MM.1S (cell line): ENCODE measurements at regions not wholly inside any gene's neighbourhood (a gene's known extent, or its start where the extent isn't known, plus 50 kb on each side); places are given as distances from the start of the nearest gene placed in this dataset.

Experiments used
- EZH2 ChIP-seq: fragments of 300-600 bp; sonication (generic); optimal IDR thresholded peaks from 2 replicates; pipeline ENCODE3; 2017; ENCODE audit warnings: low read depth, mild to moderate bottlenecking, antibody characterized with exemption, low read length, mixed read lengths
- EZH2phosphoT487 ChIP-seq: fragments of 300-600 bp; sonication (generic); IDR thresholded peaks from 2 replicates; pipeline ENCODE4 v1.6.1; 2018; ENCODE audit warnings: antibody characterized with exemption, low read length
- TF ChIP-seq, protein P1 (sequence below): fragments of 300-600 bp; sonication (generic); IDR thresholded peaks from 2 replicates; pipeline ENCODE4 v1.5.1; 2016; ENCODE audit warnings: antibody characterized with exemption, low read length, mixed read lengths

- TF ChIP-seq, protein P1, sequence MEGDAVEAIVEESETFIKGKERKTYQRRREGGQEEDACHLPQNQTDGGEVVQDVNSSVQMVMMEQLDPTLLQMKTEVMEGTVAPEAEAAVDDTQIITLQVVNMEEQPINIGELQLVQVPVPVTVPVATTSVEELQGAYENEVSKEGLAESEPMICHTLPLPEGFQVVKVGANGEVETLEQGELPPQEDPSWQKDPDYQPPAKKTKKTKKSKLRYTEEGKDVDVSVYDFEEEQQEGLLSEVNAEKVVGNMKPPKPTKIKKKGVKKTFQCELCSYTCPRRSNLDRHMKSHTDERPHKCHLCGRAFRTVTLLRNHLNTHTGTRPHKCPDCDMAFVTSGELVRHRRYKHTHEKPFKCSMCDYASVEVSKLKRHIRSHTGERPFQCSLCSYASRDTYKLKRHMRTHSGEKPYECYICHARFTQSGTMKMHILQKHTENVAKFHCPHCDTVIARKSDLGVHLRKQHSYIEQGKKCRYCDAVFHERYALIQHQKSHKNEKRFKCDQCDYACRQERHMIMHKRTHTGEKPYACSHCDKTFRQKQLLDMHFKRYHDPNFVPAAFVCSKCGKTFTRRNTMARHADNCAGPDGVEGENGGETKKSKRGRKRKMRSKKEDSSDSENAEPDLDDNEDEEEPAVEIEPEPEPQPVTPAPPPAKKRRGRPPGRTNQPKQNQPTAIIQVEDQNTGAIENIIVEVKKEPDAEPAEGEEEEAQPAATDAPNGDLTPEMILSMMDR: no peak
- TF ChIP-seq EZH2: no peak
- TF ChIP-seq EZH2phosphoT487: no peak
These were observed 1291.6 kb upstream of the ZEB2 start for GRCh38 chr2:145811276-145812164.
